ENCODE measurements at regions not wholly inside any gene's neighbourhood (a gene's known extent, or its start where the extent isn't known, plus 50 kb on each side); places are given as distances from the start of the nearest gene placed in this dataset.

- H3K27ac ChIP-seq (ENCODE audit: low read depth, low read length) = no peak overlapping the region
- no peaks in the 10 kb centered on the region for H3K27me3 ChIP-seq (ENCODE audit: insufficient read depth, low read length)
- intact Hi-C loops (cut with micrococcal nuclease) = no loop called here
- BruUV-seq (replicated peaks) = no TSS peak
- H4K20me1 ChIP-seq (ENCODE audit: insufficient read depth) = no peaks in the 10 kb centered on the region
- no peaks in the 10 kb centered on the region for H3K36me3 ChIP-seq (ENCODE audit: control insufficient read depth in 1 of 2, insufficient read depth in 2 of 2, low read length in 2 of 2)
- no peaks in the 10 kb centered on the region for H3K4me1 ChIP-seq (ENCODE audit: control insufficient read depth in 1 of 2, insufficient read depth in 2 of 2, low read length in 2 of 2)
- H3K4me2 ChIP-seq (ENCODE audit: low read length) = no peak overlapping the region
- no peaks in the 10 kb centered on the region for H3K9me3 ChIP-seq (ENCODE audit: control insufficient read depth in 1 of 2, insufficient read depth in 1 of 2, low read depth in 1 of 2, low read length in 2 of 2)
- no peak overlapping the region for H3K9ac ChIP-seq (ENCODE audit: low read length)
- POLR2A ChIA-PET = no interaction called here
- RAD21 ChIA-PET (ENCODE audit: low non-redundant PET in 1 of 2, low total read pairs in 2 of 2, uncharacterized antibody in 2 of 2, unreplicated experiment in 2 of 2) = no interaction called here
- no peak overlapping the region for H3K4me3 ChIP-seq (replicated peaks in 1 of 2; ENCODE audit: low read depth in 1 of 2, low read length in 2 of 2)
- H2AFZ ChIP-seq (ENCODE audit: low read depth, low read length, poor library complexity, severe bottlenecking) = no peak overlapping the region
- DNase-seq (ENCODE audit: low read depth, low spot score) (no peak), ATAC-seq (no peak)
- H3K9me2 ChIP-seq (ENCODE audit: insufficient read depth) = no peaks in the 10 kb centered on the region
- TF ChIP-seq JUND (IDR thresholded peaks at IDR 0.05) = no peak
- TF ChIP-seq SP1 (IDR thresholded peaks at IDR 0.05; ENCODE audit: low read depth) = no peak
- no peak for TF ChIP-seq POLR2A (IDR thresholded peaks at IDR 0.05; ENCODE audit: borderline replicate concordance, extremely low read depth, insufficient read depth, insufficient read length)
- TF ChIP-seq POLR2AphosphoS5 (IDR thresholded peaks at IDR 0.05; ENCODE audit: low read depth, low read length) = no peak
- no peak for TF ChIP-seq REST (IDR thresholded peaks at IDR 0.05; ENCODE audit: low read depth)
- TF ChIP-seq RAD21 (IDR thresholded peaks at IDR 0.05; ENCODE audit: low read depth) = no peak
- no peak for TF ChIP-seq MAX (IDR thresholded peaks at IDR 0.05)
- no peak for TF ChIP-seq SRF (IDR thresholded peaks at IDR 0.05; ENCODE audit: low read depth)
- no peak for TF ChIP-seq SIN3A (IDR thresholded peaks at IDR 0.05; ENCODE audit: low read depth)
- H3K79me2 ChIP-seq (ENCODE audit: insufficient read depth, low read length) = no peaks in the 10 kb centered on the region
- CTCF ChIA-PET = no interaction called here
Observed at GRCh38 chr3:64848822-64849221, 161.0 kb upstream of the ADAMTS9 start.
